ENCODE measurements at regions not wholly inside any gene's neighbourhood (a gene's known extent, or its start where the extent isn't known, plus 50 kb on each side); places are given as distances from the start of the nearest gene placed in this dataset.

DNA sequence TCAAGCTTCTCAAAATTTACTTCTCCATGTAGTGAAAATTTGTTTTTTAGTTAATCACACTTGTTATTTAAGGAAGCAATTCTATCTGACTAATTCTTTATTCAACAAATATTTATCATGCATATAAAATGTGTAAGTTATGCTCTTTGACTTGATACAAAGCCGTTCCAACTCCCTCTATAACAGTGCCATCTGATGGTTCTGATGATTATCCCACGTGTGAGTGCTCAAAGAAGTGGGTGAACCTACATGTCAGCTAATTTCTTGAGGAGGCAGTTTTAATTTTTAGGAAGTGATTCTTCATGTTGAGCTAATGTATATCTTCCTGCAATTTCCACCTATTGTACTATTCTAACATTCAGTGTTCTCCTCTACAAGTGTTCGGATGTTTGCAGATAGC, 88.8 kb upstream of the BRINP1 start:
- CTCF ChIA-PET, result interaction anchor here (1.1 kb wide), 1 partner anchor 425 kb away, joined by 3 read pairs; no protein-coding TSS in a partner anchor
- Histone ChIP-seq H3K27ac (ENCODE audit: extremely low read depth, low read depth, low read length) (no peak overlapping the region), H3K36me3 (ENCODE audit: control insufficient read depth in 2 of 2, insufficient read depth in 1 of 2, low read length in 2 of 2) (no peaks in the 10 kb centered on the region), H3K9me3 (ENCODE audit: control insufficient read depth, insufficient read depth, low read depth, low read length) (no peaks in the 10 kb centered on the region), H3K4me1 (ENCODE audit: control insufficient read depth, insufficient read depth, low read length) (no peaks in the 10 kb centered on the region), H3K4me3 (ENCODE audit: low read depth, low read length) (no peak overlapping the region)
- POLR2A ChIA-PET, result no interaction called here
- TF ChIP-seq, protein P1, sequence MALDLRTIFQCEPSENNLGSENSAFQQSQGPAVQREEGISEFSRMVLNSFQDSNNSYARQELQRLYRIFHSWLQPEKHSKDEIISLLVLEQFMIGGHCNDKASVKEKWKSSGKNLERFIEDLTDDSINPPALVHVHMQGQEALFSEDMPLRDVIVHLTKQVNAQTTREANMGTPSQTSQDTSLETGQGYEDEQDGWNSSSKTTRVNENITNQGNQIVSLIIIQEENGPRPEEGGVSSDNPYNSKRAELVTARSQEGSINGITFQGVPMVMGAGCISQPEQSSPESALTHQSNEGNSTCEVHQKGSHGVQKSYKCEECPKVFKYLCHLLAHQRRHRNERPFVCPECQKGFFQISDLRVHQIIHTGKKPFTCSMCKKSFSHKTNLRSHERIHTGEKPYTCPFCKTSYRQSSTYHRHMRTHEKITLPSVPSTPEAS (tag by site-specific recombination; IDR thresholded peaks at IDR 0.05), result no peak
- TF ChIP-seq ZNF677 (tag by site-specific recombination; IDR thresholded peaks at IDR 0.05) (no peak), ZNF169 (tag by site-specific recombination; IDR thresholded peaks at IDR 0.05) (no peak), RBAK (tag by site-specific recombination; IDR thresholded peaks at IDR 0.05) (no peak), IKZF3 (tag by site-specific recombination; IDR thresholded peaks at IDR 0.05) (no peak), ZNF19 (tag by site-specific recombination; IDR thresholded peaks at IDR 0.05; ENCODE audit: low read depth) (no peak), ZNF596 (tag by site-specific recombination; IDR thresholded peaks at IDR 0.05) (no peak), SALL2 (tag by site-specific recombination; IDR thresholded peaks at IDR 0.05; ENCODE audit: borderline replicate concordance) (no peak), ZNF670 (tag by site-specific recombination; IDR thresholded peaks at IDR 0.05; ENCODE audit: low read depth) (no peak), ZEB2 (tag by site-specific recombination; IDR thresholded peaks at IDR 0.05) (no peak), ZNF48 (tag by site-specific recombination; IDR thresholded peaks at IDR 0.05) (no peak), OVOL3 (tag by site-specific recombination; IDR thresholded peaks at IDR 0.05) (no peak), PRDM1 (tag by site-specific recombination; IDR thresholded peaks at IDR 0.05) (no peak), MYNN (tag by site-specific recombination; IDR thresholded peaks at IDR 0.05; ENCODE audit: borderline replicate concordance) (no peak), SCRT2 (tag by site-specific recombination; IDR thresholded peaks at IDR 0.05) (no peak), ZNF530 (tag by site-specific recombination; IDR thresholded peaks at IDR 0.05; ENCODE audit: low read depth) (no peak)
- TF ChIP-seq, protein P2, sequence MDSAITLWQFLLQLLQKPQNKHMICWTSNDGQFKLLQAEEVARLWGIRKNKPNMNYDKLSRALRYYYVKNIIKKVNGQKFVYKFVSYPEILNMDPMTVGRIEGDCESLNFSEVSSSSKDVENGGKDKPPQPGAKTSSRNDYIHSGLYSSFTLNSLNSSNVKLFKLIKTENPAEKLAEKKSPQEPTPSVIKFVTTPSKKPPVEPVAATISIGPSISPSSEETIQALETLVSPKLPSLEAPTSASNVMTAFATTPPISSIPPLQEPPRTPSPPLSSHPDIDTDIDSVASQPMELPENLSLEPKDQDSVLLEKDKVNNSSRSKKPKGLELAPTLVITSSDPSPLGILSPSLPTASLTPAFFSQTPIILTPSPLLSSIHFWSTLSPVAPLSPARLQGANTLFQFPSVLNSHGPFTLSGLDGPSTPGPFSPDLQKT (IDR thresholded peaks at IDR 0.05; ENCODE audit: borderline replicate concordance, low read depth, low read length), result no peak
- TF ChIP-seq, protein P3, sequence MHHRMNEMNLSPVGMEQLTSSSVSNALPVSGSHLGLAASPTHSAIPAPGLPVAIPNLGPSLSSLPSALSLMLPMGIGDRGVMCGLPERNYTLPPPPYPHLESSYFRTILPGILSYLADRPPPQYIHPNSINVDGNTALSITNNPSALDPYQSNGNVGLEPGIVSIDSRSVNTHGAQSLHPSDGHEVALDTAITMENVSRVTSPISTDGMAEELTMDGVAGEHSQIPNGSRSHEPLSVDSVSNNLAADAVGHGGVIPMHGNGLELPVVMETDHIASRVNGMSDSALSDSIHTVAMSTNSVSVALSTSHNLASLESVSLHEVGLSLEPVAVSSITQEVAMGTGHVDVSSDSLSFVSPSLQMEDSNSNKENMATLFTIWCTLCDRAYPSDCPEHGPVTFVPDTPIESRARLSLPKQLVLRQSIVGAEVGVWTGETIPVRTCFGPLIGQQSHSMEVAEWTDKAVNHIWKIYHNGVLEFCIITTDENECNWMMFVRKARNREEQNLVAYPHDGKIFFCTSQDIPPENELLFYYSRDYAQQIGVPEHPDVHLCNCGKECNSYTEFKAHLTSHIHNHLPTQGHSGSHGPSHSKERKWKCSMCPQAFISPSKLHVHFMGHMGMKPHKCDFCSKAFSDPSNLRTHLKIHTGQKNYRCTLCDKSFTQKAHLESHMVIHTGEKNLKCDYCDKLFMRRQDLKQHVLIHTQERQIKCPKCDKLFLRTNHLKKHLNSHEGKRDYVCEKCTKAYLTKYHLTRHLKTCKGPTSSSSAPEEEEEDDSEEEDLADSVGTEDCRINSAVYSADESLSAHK (tag by site-specific recombination; IDR thresholded peaks at IDR 0.05), result no peak
- TF ChIP-seq, protein P4, sequence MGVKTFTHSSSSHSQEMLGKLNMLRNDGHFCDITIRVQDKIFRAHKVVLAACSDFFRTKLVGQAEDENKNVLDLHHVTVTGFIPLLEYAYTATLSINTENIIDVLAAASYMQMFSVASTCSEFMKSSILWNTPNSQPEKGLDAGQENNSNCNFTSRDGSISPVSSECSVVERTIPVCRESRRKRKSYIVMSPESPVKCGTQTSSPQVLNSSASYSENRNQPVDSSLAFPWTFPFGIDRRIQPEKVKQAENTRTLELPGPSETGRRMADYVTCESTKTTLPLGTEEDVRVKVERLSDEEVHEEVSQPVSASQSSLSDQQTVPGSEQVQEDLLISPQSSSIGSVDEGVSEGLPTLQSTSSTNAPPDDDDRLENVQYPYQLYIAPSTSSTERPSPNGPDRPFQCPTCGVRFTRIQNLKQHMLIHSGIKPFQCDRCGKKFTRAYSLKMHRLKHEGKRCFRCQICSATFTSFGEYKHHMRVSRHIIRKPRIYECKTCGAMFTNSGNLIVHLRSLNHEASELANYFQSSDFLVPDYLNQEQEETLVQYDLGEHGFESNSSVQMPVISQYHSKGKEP (tag by site-specific recombination; IDR thresholded peaks at IDR 0.05), result no peak
- TF ChIP-seq, protein P5, sequence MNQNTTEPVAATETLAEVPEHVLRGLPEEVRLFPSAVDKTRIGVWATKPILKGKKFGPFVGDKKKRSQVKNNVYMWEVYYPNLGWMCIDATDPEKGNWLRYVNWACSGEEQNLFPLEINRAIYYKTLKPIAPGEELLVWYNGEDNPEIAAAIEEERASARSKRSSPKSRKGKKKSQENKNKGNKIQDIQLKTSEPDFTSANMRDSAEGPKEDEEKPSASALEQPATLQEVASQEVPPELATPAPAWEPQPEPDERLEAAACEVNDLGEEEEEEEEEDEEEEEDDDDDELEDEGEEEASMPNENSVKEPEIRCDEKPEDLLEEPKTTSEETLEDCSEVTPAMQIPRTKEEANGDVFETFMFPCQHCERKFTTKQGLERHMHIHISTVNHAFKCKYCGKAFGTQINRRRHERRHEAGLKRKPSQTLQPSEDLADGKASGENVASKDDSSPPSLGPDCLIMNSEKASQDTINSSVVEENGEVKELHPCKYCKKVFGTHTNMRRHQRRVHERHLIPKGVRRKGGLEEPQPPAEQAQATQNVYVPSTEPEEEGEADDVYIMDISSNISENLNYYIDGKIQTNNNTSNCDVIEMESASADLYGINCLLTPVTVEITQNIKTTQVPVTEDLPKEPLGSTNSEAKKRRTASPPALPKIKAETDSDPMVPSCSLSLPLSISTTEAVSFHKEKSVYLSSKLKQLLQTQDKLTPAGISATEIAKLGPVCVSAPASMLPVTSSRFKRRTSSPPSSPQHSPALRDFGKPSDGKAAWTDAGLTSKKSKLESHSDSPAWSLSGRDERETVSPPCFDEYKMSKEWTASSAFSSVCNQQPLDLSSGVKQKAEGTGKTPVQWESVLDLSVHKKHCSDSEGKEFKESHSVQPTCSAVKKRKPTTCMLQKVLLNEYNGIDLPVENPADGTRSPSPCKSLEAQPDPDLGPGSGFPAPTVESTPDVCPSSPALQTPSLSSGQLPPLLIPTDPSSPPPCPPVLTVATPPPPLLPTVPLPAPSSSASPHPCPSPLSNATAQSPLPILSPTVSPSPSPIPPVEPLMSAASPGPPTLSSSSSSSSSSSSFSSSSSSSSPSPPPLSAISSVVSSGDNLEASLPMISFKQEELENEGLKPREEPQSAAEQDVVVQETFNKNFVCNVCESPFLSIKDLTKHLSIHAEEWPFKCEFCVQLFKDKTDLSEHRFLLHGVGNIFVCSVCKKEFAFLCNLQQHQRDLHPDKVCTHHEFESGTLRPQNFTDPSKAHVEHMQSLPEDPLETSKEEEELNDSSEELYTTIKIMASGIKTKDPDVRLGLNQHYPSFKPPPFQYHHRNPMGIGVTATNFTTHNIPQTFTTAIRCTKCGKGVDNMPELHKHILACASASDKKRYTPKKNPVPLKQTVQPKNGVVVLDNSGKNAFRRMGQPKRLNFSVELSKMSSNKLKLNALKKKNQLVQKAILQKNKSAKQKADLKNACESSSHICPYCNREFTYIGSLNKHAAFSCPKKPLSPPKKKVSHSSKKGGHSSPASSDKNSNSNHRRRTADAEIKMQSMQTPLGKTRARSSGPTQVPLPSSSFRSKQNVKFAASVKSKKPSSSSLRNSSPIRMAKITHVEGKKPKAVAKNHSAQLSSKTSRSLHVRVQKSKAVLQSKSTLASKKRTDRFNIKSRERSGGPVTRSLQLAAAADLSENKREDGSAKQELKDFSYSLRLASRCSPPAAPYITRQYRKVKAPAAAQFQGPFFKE (tag by site-specific recombination; IDR thresholded peaks at IDR 0.05; ENCODE audit: borderline replicate concordance), result no peak

Data from HEK293 (cell line).